Ovary (tissue), 3 donors: ENCODE measurements at regions not wholly inside any gene's neighbourhood (a gene's known extent, or its start where the extent isn't known, plus 50 kb on each side); places are given as distances from the start of the nearest gene placed in this dataset.

Experiments
- CTCF ChIP-seq, 3 donors: fragments of 450-650 bp in 2 of 3; fragments of 200-600 bp in 1 of 3; IDR thresholded peaks; one replicate each; pipeline versions ENCODE4 v1.5.1 to v1.8.0; 2016 to 2022; ENCODE audit warnings: antibody characterized with exemption in 3 of 3, mild to moderate bottlenecking in 1 of 3
- POLR2A ChIP-seq: fragments of 450-650 bp; IDR thresholded peaks from one replicate; pipeline ENCODE4 v1.6.1; 2017; ENCODE audit warnings: antibody characterized with exemption, mild to moderate bottlenecking, moderate library complexity
- donor health status: DM: no; HTN: no; CAD: no.

GRCh38 chr14:22432348-22432976, 156.6 kb downstream of the DAD1 start:
- TF ChIP-seq POLR2A (no peak), CTCF (IDR thresholded peaks at IDR 0.05) (no peak)
